Panc1 (cell line): ENCODE measurements at regions not wholly inside any gene's neighbourhood (a gene's known extent, or its start where the extent isn't known, plus 50 kb on each side); places are given as distances from the start of the nearest gene placed in this dataset.

Source experiments
- POLR2AphosphoS5 ChIP-seq: IDR thresholded peaks from 2 replicates; pipeline ENCODE4 v1.6.1; 2012; ENCODE audit warnings: mild to moderate bottlenecking, low read depth, low read length, moderate library complexity
- TF ChIP-seq, protein P1 (sequence below): fragments of 450-650 bp; IDR thresholded peaks from 2 replicates; pipeline ENCODE4 v1.5.1; 2017; ENCODE audit warnings: mild to moderate bottlenecking
- TF ChIP-seq, protein P2 (sequence below), 2 experiments: IDR thresholded peaks; 2 replicates each; pipeline ENCODE4 v1.6.1; 2011 to 2012; ENCODE audit warnings: low read depth in 2 of 2, control low read depth in 1 of 2, low read length in 1 of 2, mild to moderate bottlenecking in 1 of 2, moderate library complexity in 1 of 2; ENCODE audit not compliant: insufficient read depth in 1 of 2

- TF ChIP-seq, protein P1, sequence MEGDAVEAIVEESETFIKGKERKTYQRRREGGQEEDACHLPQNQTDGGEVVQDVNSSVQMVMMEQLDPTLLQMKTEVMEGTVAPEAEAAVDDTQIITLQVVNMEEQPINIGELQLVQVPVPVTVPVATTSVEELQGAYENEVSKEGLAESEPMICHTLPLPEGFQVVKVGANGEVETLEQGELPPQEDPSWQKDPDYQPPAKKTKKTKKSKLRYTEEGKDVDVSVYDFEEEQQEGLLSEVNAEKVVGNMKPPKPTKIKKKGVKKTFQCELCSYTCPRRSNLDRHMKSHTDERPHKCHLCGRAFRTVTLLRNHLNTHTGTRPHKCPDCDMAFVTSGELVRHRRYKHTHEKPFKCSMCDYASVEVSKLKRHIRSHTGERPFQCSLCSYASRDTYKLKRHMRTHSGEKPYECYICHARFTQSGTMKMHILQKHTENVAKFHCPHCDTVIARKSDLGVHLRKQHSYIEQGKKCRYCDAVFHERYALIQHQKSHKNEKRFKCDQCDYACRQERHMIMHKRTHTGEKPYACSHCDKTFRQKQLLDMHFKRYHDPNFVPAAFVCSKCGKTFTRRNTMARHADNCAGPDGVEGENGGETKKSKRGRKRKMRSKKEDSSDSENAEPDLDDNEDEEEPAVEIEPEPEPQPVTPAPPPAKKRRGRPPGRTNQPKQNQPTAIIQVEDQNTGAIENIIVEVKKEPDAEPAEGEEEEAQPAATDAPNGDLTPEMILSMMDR = no peak
- TF ChIP-seq, protein P2, sequence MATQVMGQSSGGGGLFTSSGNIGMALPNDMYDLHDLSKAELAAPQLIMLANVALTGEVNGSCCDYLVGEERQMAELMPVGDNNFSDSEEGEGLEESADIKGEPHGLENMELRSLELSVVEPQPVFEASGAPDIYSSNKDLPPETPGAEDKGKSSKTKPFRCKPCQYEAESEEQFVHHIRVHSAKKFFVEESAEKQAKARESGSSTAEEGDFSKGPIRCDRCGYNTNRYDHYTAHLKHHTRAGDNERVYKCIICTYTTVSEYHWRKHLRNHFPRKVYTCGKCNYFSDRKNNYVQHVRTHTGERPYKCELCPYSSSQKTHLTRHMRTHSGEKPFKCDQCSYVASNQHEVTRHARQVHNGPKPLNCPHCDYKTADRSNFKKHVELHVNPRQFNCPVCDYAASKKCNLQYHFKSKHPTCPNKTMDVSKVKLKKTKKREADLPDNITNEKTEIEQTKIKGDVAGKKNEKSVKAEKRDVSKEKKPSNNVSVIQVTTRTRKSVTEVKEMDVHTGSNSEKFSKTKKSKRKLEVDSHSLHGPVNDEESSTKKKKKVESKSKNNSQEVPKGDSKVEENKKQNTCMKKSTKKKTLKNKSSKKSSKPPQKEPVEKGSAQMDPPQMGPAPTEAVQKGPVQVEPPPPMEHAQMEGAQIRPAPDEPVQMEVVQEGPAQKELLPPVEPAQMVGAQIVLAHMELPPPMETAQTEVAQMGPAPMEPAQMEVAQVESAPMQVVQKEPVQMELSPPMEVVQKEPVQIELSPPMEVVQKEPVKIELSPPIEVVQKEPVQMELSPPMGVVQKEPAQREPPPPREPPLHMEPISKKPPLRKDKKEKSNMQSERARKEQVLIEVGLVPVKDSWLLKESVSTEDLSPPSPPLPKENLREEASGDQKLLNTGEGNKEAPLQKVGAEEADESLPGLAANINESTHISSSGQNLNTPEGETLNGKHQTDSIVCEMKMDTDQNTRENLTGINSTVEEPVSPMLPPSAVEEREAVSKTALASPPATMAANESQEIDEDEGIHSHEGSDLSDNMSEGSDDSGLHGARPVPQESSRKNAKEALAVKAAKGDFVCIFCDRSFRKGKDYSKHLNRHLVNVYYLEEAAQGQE (IDR thresholded peaks at IDR 0.05; ENCODE audit: insufficient read depth in 1 of 2, low read depth in 2 of 2, low read length in 1 of 2) = no peak
- no peak for TF ChIP-seq POLR2AphosphoS5
Observed at GRCh38 chr4:179472164-179472563, 2029.9 kb upstream of the AGA start.
